ENCODE measurements at regions not wholly inside any gene's neighbourhood (a gene's known extent, or its start where the extent isn't known, plus 50 kb on each side); places are given as distances from the start of the nearest gene placed in this dataset.

GRCh38 chr2:61721382-61721781 lies 132.5 kb downstream of the FAM161A start:
- DNase-seq = no peak

- no peak for DNase-seq
Measured at GRCh38 chr2:61720911-61721310, 132.9 kb downstream of the FAM161A start.

- DNase-seq = no peak
Measured at GRCh38 chr2:61718965-61719364, 134.9 kb downstream of the FAM161A start.

- DNase-seq = no peak
Measured at GRCh38 chr2:61715506-61715905, 138.4 kb downstream of the FAM161A start.

- no peak for DNase-seq
Measured at GRCh38 chr2:61714210-61714609, 139.7 kb downstream of the FAM161A start.

GRCh38 chr2:61713457-61713856 lies 140.4 kb downstream of the FAM161A start:
- no peak for DNase-seq

- no peak for DNase-seq
Measured at GRCh38 chr2:61712060-61712459, 141.8 kb downstream of the FAM161A start.

GRCh38 chr2:61710711-61711110 lies 143.1 kb downstream of the FAM161A start:
- no peak for DNase-seq

GRCh38 chr2:61707984-61708852 lies 145.6 kb downstream of the FAM161A start:
- no peak for DNase-seq

GRCh38 chr2:61705625-61706024 lies 148.2 kb downstream of the FAM161A start:
- DNase-seq = no peak

- DNase-seq = no peak
Measured at GRCh38 chr2:61704364-61704763, 149.5 kb downstream of the FAM161A start.

- DNase-seq = no peak
Measured at GRCh38 chr2:61702088-61702467, 151.8 kb downstream of the FAM161A start.

GRCh38 chr2:61700464-61700863 lies 153.4 kb downstream of the FAM161A start:
- no peak for DNase-seq

- DNase-seq = peak; percentile 82
Measured at GRCh38 chr2:61694312-61695274, 156.4 kb upstream of the XPO1 start.

GRCh38 chr2:61693744-61694143 lies 155.6 kb upstream of the XPO1 start:
- no peak for DNase-seq

GRCh38 chr2:61690078-61690596 lies 152.0 kb upstream of the XPO1 start:
- no peak for DNase-seq

- no peak for DNase-seq
Measured at GRCh38 chr2:61689568-61689967, 151.4 kb upstream of the XPO1 start.

- no peak for DNase-seq
Measured at GRCh38 chr2:61688369-61689334, 150.5 kb upstream of the XPO1 start.

- DNase-seq = no peak
Measured at GRCh38 chr2:61679096-61679495, 140.9 kb upstream of the XPO1 start.

- DNase-seq = no peak
Measured at GRCh38 chr2:61677942-61678341, 139.8 kb upstream of the XPO1 start.

- DNase-seq = no peak
Measured at GRCh38 chr2:61677306-61677705, 139.2 kb upstream of the XPO1 start.

GRCh38 chr2:61675204-61675603 lies 137.0 kb upstream of the XPO1 start:
- DNase-seq = no peak
